Caco-2 (cell line): ENCODE measurements at regions not wholly inside any gene's neighbourhood (a gene's known extent, or its start where the extent isn't known, plus 50 kb on each side); places are given as distances from the start of the nearest gene placed in this dataset.

Experiments
- BruUV-seq: library from RNA; stranded (reverse); fragments of 400-500 nt; replicated peaks from 2 replicates; lab custom pipeline; 2021; lab: Mats Ljungman, UMichigan
- CTCF ChIA-PET: fragments of 300-600 bp; sonication (Branson Sonifier 250); formaldehyde crosslinking; loops from one replicate; lab custom pipeline; 2022; ENCODE audit warnings: antibody characterized with exemption; lab: Charles Lee
- POLR2A ChIA-PET: fragments of 300-600 bp; sonication (Branson Sonifier 250); formaldehyde crosslinking; loops from one replicate; lab custom pipeline; 2022; ENCODE audit warnings: antibody characterized with exemption; lab: Charles Lee
- DNase-seq, 2 experiments: peaks; one replicate each; pipeline versions ENCODE4 v3.0.0 to v3.0.0-alpha.2; 2020 to 2022
- H3K27me3 ChIP-seq: replicated peaks from 2 replicates; pipeline ENCODE4 v1.6.0; 2011; ENCODE audit warnings: low read length; ENCODE audit not compliant: control insufficient read depth, insufficient read depth
- H3K36me3 ChIP-seq: 2 replicates; pipeline ENCODE4 v1.5.1; 2011; ENCODE audit warnings: low read length; ENCODE audit not compliant: control insufficient read depth, insufficient read depth
- H3K4me1 ChIP-seq: fragments of 250-450 bp; sonication (Bioruptor Pico); 2 replicates; pipeline ENCODE4 v1.5.1; 2020; ENCODE audit warnings: mild to moderate bottlenecking
- H3K4me3 ChIP-seq: 2 replicates; pipeline ENCODE4 v1.5.1; 2011; ENCODE audit warnings: low read depth, mild to moderate bottlenecking, control low read depth, low read length
- H3K9me3 ChIP-seq: fragments of 250-450 bp; sonication (Bioruptor Pico); 2 replicates; pipeline ENCODE4 v1.5.1; 2020; ENCODE audit warnings: mild to moderate bottlenecking, moderate library complexity
- H3K27ac Mint-ChIP-seq: one replicate; pipeline ENCODE4 v1.8.0; 2022; ENCODE audit warnings: mixed read lengths; ENCODE audit not compliant: unreplicated experiment
- H3K27me3 Mint-ChIP-seq: one replicate; pipeline ENCODE4 v1.8.0; 2022; ENCODE audit warnings: mixed read lengths; ENCODE audit not compliant: insufficient read depth, unreplicated experiment
- H3K36me3 Mint-ChIP-seq: one replicate; pipeline ENCODE4 v1.8.0; 2022; ENCODE audit warnings: mild to moderate bottlenecking, mixed read lengths; ENCODE audit not compliant: insufficient read depth, unreplicated experiment
- H3K4me1 Mint-ChIP-seq: one replicate; pipeline ENCODE4 v1.8.0; 2022; ENCODE audit warnings: low read depth, mixed read lengths; ENCODE audit not compliant: unreplicated experiment
- H3K4me3 Mint-ChIP-seq: one replicate; pipeline ENCODE4 v1.8.0; 2022; ENCODE audit warnings: mild to moderate bottlenecking, moderate library complexity, mixed read lengths; ENCODE audit not compliant: unreplicated experiment
- H3K9me3 Mint-ChIP-seq: one replicate; pipeline ENCODE4 v1.8.0; 2022; ENCODE audit warnings: mixed read lengths; ENCODE audit not compliant: unreplicated experiment
- CTCF ChIP-seq, 2 experiments: fragments of 200-600 bp in 1 of 2; IDR thresholded peaks; 1 replicate in 1 of 2; 2 replicates in 1 of 2; pipeline versions ENCODE4 v1.5.1 to v1.8.0; 2011 to 2022; ENCODE audit warnings: antibody characterized with exemption in 1 of 2, control low read depth in 1 of 2, inconsistent platforms in 1 of 2, low read depth in 1 of 2, low read length in 1 of 2, mild to moderate bottlenecking in 1 of 2, moderate library complexity in 1 of 2; ENCODE audit not compliant: insufficient read depth in 1 of 2, severe bottlenecking in 1 of 2, unreplicated experiment in 1 of 2
- intact Hi-C: fragments of 100-400 bp; cut with micrococcal nuclease; formaldehyde crosslinking; loops from one replicate; pipeline ENCODE4 v1.10.0; 2022; ENCODE audit not compliant: unreplicated experiment

- intact Hi-C loops, result loop anchor here (5.0 kb wide), 1 partner anchor 133 kb away; no protein-coding TSS in a partner anchor
- Mint-ChIP-seq H3K4me3 (no peak overlapping the region), H3K27ac (no peak overlapping the region), H3K27me3 (no peaks in the 10 kb centered on the region), H3K9me3 (no peaks in the 10 kb centered on the region), H3K36me3 (no peaks in the 10 kb centered on the region), H3K4me1 (no peaks in the 10 kb centered on the region)
- no peaks in the 10 kb centered on the region for H3K9me3 ChIP-seq
- ChIA-PET POLR2A (no interaction called here), CTCF (interaction anchor here (0.6 kb wide), 1 partner anchor 330 kb away, joined by 3 read pairs; no protein-coding TSS in a partner anchor)
- BruUV-seq, result no TSS peak
- no peak for DNase-seq
- H3K27me3 ChIP-seq, result no peaks in the 10 kb centered on the region
- no peak for TF ChIP-seq CTCF (IDR thresholded peaks at IDR 0.05; ENCODE audit: insufficient read depth in 1 of 2, low read depth in 1 of 2, low read length in 1 of 2, severe bottlenecking in 1 of 2, unreplicated experiment in 1 of 2)
- no peaks in the 10 kb centered on the region for H3K36me3 ChIP-seq
- no peak overlapping the region for H3K4me3 ChIP-seq
- no peaks in the 10 kb centered on the region for H3K4me1 ChIP-seq
Measured at GRCh38 chr1:175885326-175885725, 141.9 kb upstream of the TNR start.

- CTCF ChIA-PET, result no interaction called here
- Mint-ChIP-seq H3K27me3 (no peaks in the 10 kb centered on the region), H3K27ac (no peak overlapping the region), H3K4me3 (no peak overlapping the region), H3K4me1 (no peaks in the 10 kb centered on the region), H3K36me3 (no peaks in the 10 kb centered on the region), H3K9me3 (no peaks in the 10 kb centered on the region)
- no peak overlapping the region for H3K4me3 ChIP-seq
- intact Hi-C loops, result no loop called here
- no peak for TF ChIP-seq CTCF (IDR thresholded peaks at IDR 0.05; ENCODE audit: insufficient read depth in 1 of 2, low read depth in 1 of 2, low read length in 1 of 2, severe bottlenecking in 1 of 2, unreplicated experiment in 1 of 2)
- POLR2A ChIA-PET, result no interaction called here
- BruUV-seq, result no TSS peak
- DNase-seq, result no peak
- H3K36me3 ChIP-seq, result no peaks in the 10 kb centered on the region
- H3K9me3 ChIP-seq, result no peaks in the 10 kb centered on the region
- H3K27me3 ChIP-seq, result no peaks in the 10 kb centered on the region
- H3K4me1 ChIP-seq, result no peaks in the 10 kb centered on the region
Measured at GRCh38 chr1:175884369-175884768, 141.0 kb upstream of the TNR start.

DNA sequence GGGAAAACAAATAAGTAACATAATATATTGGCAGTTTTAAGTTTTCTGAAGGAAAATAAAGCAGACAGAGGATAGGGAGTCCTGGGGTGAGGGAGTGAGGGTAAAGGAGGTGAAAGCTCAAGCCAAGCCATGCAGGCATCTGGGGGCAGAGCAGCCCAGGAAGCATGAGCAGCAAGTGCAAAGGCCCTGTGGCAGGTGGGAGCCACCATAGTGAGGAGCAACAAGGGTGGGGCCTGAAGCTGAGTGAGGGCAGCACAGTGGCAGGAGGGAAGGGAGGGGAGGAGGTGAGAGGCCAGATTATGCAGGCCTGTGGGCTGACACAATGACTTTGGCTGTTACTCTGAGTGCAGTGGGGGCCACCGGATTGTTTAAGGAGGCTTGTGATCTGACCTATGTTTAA, 138.8 kb upstream of the TNR start:
- Mint-ChIP-seq H3K27ac (no peak overlapping the region), H3K4me3 (no peak overlapping the region), H3K4me1 (no peaks in the 10 kb centered on the region), H3K27me3 (no peaks in the 10 kb centered on the region), H3K9me3 (no peaks in the 10 kb centered on the region), H3K36me3 (no peaks in the 10 kb centered on the region)
- Histone ChIP-seq H3K4me3 (no peak overlapping the region), H3K27me3 (no peaks in the 10 kb centered on the region), H3K4me1 (0 out of 2 replicates have a peak, but pooled peaks cover 4% of the 10 kb centered on the region), H3K9me3 (no peaks in the 10 kb centered on the region), H3K36me3 (no peaks in the 10 kb centered on the region)
- TF ChIP-seq CTCF (IDR thresholded peaks at IDR 0.05; ENCODE audit: insufficient read depth in 1 of 2, low read depth in 1 of 2, low read length in 1 of 2, severe bottlenecking in 1 of 2, unreplicated experiment in 1 of 2), result no peak
- DNase-seq, result no peak
- intact Hi-C loops, result no loop called here
- no TSS peak for BruUV-seq
- POLR2A ChIA-PET, result interaction anchor here (0.6 kb wide), 1 partner anchor 55 kb away, joined by 4 read pairs; no protein-coding TSS in a partner anchor
- CTCF ChIA-PET, result no interaction called here
